ENCODE measurements at regions not wholly inside any gene's neighbourhood (a gene's known extent, or its start where the extent isn't known, plus 50 kb on each side); places are given as distances from the start of the nearest gene placed in this dataset.

GRCh38 chrX:115898382-115899001, 272.1 kb upstream of the AGTR2 start:
- Histone ChIP-seq H3K27ac (ENCODE audit: low read depth, low read length) (no peak overlapping the region), H3K27me3 (ENCODE audit: insufficient read depth, low read length) (no peaks in the 10 kb centered on the region), H2AFZ (ENCODE audit: low read depth, low read length) (no peak overlapping the region), H3K9ac (ENCODE audit: low read length) (no peak overlapping the region), H3K4me2 (ENCODE audit: low read length) (no peak overlapping the region), H4K20me1 (ENCODE audit: insufficient read depth, low read length) (no peaks in the 10 kb centered on the region), H3K4me3 (ENCODE audit: insufficient read depth, low read depth, low read length) (no peak overlapping the region), H3K79me2 (ENCODE audit: insufficient read depth, low read length) (no peaks in the 10 kb centered on the region), H3K36me3 (ENCODE audit: insufficient read depth, low read length) (no peaks in the 10 kb centered on the region), H3K4me1 (ENCODE audit: insufficient read depth, low read length) (no peaks in the 10 kb centered on the region), H3K9me3 (ENCODE audit: insufficient read depth, low read depth, low read length) (no peaks in the 10 kb centered on the region)
- H3K27ac Mint-ChIP-seq (ENCODE audit: unreplicated experiment), result no peak overlapping the region
- H3K4me1 Mint-ChIP-seq (ENCODE audit: low read depth, unreplicated experiment), result peaks cover 4% of the 10 kb centered on the region
- no peak overlapping the region for H3K4me3 Mint-ChIP-seq (ENCODE audit: unreplicated experiment)
- DNase-seq (ENCODE audit: low read depth) (no peak), FAIRE-seq (no peak)
- no peak for TF ChIP-seq EZH2 (IDR thresholded peaks at IDR 0.05; ENCODE audit: insufficient read depth, low read length)
- TF ChIP-seq, protein P1, sequence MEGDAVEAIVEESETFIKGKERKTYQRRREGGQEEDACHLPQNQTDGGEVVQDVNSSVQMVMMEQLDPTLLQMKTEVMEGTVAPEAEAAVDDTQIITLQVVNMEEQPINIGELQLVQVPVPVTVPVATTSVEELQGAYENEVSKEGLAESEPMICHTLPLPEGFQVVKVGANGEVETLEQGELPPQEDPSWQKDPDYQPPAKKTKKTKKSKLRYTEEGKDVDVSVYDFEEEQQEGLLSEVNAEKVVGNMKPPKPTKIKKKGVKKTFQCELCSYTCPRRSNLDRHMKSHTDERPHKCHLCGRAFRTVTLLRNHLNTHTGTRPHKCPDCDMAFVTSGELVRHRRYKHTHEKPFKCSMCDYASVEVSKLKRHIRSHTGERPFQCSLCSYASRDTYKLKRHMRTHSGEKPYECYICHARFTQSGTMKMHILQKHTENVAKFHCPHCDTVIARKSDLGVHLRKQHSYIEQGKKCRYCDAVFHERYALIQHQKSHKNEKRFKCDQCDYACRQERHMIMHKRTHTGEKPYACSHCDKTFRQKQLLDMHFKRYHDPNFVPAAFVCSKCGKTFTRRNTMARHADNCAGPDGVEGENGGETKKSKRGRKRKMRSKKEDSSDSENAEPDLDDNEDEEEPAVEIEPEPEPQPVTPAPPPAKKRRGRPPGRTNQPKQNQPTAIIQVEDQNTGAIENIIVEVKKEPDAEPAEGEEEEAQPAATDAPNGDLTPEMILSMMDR (IDR thresholded peaks at IDR 0.05; ENCODE audit: insufficient read depth, low read depth, low read length), result no peak
- no peaks in the 10 kb centered on the region for H3K9me3 Mint-ChIP-seq (ENCODE audit: unreplicated experiment)
- no peaks in the 10 kb centered on the region for H3K36me3 Mint-ChIP-seq (ENCODE audit: low read depth, unreplicated experiment)
- H3K27me3 Mint-ChIP-seq (ENCODE audit: low read depth, unreplicated experiment), result no peaks in the 10 kb centered on the region

DNA sequence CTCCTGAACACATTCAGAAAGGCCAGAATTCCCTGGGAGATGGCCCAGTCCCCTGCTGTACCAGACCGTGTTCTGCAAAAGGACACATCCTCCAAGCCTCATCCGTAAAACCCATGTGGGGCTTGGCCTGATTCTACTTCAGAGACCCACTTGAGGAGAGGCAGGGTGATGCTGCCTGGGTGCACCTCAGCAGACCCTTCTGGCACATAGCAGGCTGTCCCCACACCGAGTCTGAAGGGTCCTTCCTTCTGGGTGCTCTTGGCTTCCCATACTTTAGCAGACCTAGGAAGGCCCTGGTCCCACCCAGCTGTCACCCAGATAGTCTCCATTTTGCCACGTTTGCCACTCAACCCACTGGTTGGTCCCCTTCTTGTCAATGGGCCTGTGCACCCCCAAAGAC, 270.1 kb upstream of the AGTR2 start:
- no peak for DNase-seq (ENCODE audit: low read depth)
- H3K36me3 Mint-ChIP-seq (ENCODE audit: low read depth, unreplicated experiment), result no peaks in the 10 kb centered on the region

GRCh38 chrX:115901241-115901640, 269.3 kb upstream of the AGTR2 start:
- no peaks in the 10 kb centered on the region for H3K9me3 ChIP-seq (ENCODE audit: insufficient read depth, low read depth, low read length)
- H4K20me1 ChIP-seq (ENCODE audit: insufficient read depth, low read length), result no peaks in the 10 kb centered on the region
- DNase-seq (ENCODE audit: low read depth) (no peak), FAIRE-seq (no peak)
- Mint-ChIP-seq H3K27ac (ENCODE audit: unreplicated experiment) (no peak overlapping the region), H3K4me3 (ENCODE audit: unreplicated experiment) (no peak overlapping the region), H3K9me3 (ENCODE audit: unreplicated experiment) (no peaks in the 10 kb centered on the region), H3K27me3 (ENCODE audit: low read depth, unreplicated experiment) (no peaks in the 10 kb centered on the region), H3K4me1 (ENCODE audit: low read depth, unreplicated experiment) (no peaks in the 10 kb centered on the region), H3K36me3 (ENCODE audit: low read depth, unreplicated experiment) (no peaks in the 10 kb centered on the region)
- no peaks in the 10 kb centered on the region for H3K4me1 ChIP-seq (ENCODE audit: insufficient read depth, low read length)
- H3K4me2 ChIP-seq (ENCODE audit: low read length), result no peak overlapping the region
- H3K4me3 ChIP-seq (ENCODE audit: insufficient read depth, low read depth, low read length), result no peak overlapping the region
- no peak overlapping the region for H2AFZ ChIP-seq (ENCODE audit: low read depth, low read length)
- no peaks in the 10 kb centered on the region for H3K27me3 ChIP-seq (ENCODE audit: insufficient read depth, low read length)
- no peaks in the 10 kb centered on the region for H3K36me3 ChIP-seq (ENCODE audit: insufficient read depth, low read length)
- TF ChIP-seq EZH2 (IDR thresholded peaks at IDR 0.05; ENCODE audit: insufficient read depth, low read length), result no peak
- TF ChIP-seq, protein P1 (IDR thresholded peaks at IDR 0.05; ENCODE audit: insufficient read depth, low read depth, low read length), result no peak
- H3K27ac ChIP-seq (ENCODE audit: low read depth, low read length), result no peak overlapping the region
- no peak overlapping the region for H3K9ac ChIP-seq (ENCODE audit: low read length)
- no peaks in the 10 kb centered on the region for H3K79me2 ChIP-seq (ENCODE audit: insufficient read depth, low read length)

More for the DNA sequence above, 270.1 kb upstream of the AGTR2 start:
- no peak for FAIRE-seq
- Histone ChIP-seq H2AFZ (ENCODE audit: low read depth, low read length) (no peak overlapping the region), H3K9ac (ENCODE audit: low read length) (no peak overlapping the region), H3K4me1 (ENCODE audit: insufficient read depth, low read length) (no peaks in the 10 kb centered on the region), H3K36me3 (ENCODE audit: insufficient read depth, low read length) (no peaks in the 10 kb centered on the region), H3K4me2 (ENCODE audit: low read length) (no peak overlapping the region), H3K27me3 (ENCODE audit: insufficient read depth, low read length) (no peaks in the 10 kb centered on the region), H3K4me3 (ENCODE audit: insufficient read depth, low read depth, low read length) (no peak overlapping the region), H3K27ac (ENCODE audit: low read depth, low read length) (no peak overlapping the region), H3K79me2 (ENCODE audit: insufficient read depth, low read length) (no peaks in the 10 kb centered on the region), H4K20me1 (ENCODE audit: insufficient read depth, low read length) (no peaks in the 10 kb centered on the region), H3K9me3 (ENCODE audit: insufficient read depth, low read depth, low read length) (no peaks in the 10 kb centered on the region)
- no peak overlapping the region for H3K27ac Mint-ChIP-seq (ENCODE audit: unreplicated experiment)
- H3K9me3 Mint-ChIP-seq (ENCODE audit: unreplicated experiment), result no peaks in the 10 kb centered on the region
- no peaks in the 10 kb centered on the region for H3K4me1 Mint-ChIP-seq (ENCODE audit: low read depth, unreplicated experiment)
- TF ChIP-seq, protein P1 (IDR thresholded peaks at IDR 0.05; ENCODE audit: insufficient read depth, low read depth, low read length), result no peak
- TF ChIP-seq EZH2 (IDR thresholded peaks at IDR 0.05; ENCODE audit: insufficient read depth, low read length), result no peak
- H3K4me3 Mint-ChIP-seq (ENCODE audit: unreplicated experiment), result no peak overlapping the region
- H3K27me3 Mint-ChIP-seq (ENCODE audit: low read depth, unreplicated experiment), result no peaks in the 10 kb centered on the region

Data from astrocyte (in vitro differentiated cells and primary cell).